GM10248 (cell line): ENCODE measurements at regions not wholly inside any gene's neighbourhood (a gene's known extent, or its start where the extent isn't known, plus 50 kb on each side); places are given as distances from the start of the nearest gene placed in this dataset.

ENCODE experiments used
- CTCF ChIA-PET: fragments of 300-600 bp; sonication (Branson Sonifier 250); formaldehyde crosslinking; extraction: SDS; loops from one replicate; lab custom pipeline; 2021; ENCODE audit warnings: antibody characterized with exemption; lab: Yijun Ruan, JAX
- POLR2A ChIA-PET: fragments of 350-650 bp; sonication (Branson Sonifier 250); formaldehyde crosslinking; extraction: SDS; loops from one replicate; lab custom pipeline; 2020; ENCODE audit warnings: antibody characterized with exemption; lab: Yijun Ruan, JAX
- DNase-seq: peaks from one replicate; pipeline ENCODE4 v3.0.0; 2012; ENCODE audit errors: extremely low spot score
- CTCF ChIP-seq: IDR thresholded peaks from 2 replicates; pipeline ENCODE4 v1.5.1; 2012; ENCODE audit warnings: mild to moderate bottlenecking, low read depth; ENCODE audit errors: extremely low read depth, missing control alignments, control extremely low read depth

GRCh38 chr16:66134875-66135274 lies 231.6 kb upstream of the CDH5 start:
- TF ChIP-seq CTCF = no peak
- POLR2A ChIA-PET = no interaction called here
- no peak for DNase-seq
- CTCF ChIA-PET = no interaction called here

- ChIA-PET CTCF (interaction anchor here (1.3 kb wide), 2 partner anchors 10 to 16 kb away, joined by 3 read pairs; no protein-coding TSS in a partner anchor), POLR2A (no interaction called here)
- TF ChIP-seq CTCF = no peak
- DNase-seq = no peak
These were observed 232.7 kb upstream of the CDH5 start for GRCh38 chr16:66133643-66134338.

- no peak for DNase-seq
- POLR2A ChIA-PET = no interaction called here
- CTCF ChIA-PET = no interaction called here
- TF ChIP-seq CTCF = no peak
These were observed 234.6 kb upstream of the CDH5 start for GRCh38 chr16:66131895-66132294.

- POLR2A ChIA-PET = no interaction called here
These were observed 235.2 kb upstream of the CDH5 start for GRCh38 chr16:66131156-66131807.

GRCh38 chr16:66130296-66130905 lies 236.1 kb upstream of the CDH5 start:
- no peak for TF ChIP-seq CTCF
- POLR2A ChIA-PET = no interaction called here
- CTCF ChIA-PET = interaction anchor here (0.8 to 1.7 kb wide), 2 partner anchors 11 to 17 kb away, joined by 3 to 5 read pairs; no protein-coding TSS in a partner anchor

More at GRCh38 chr16:66131156-66131807, 235.2 kb upstream of the CDH5 start:
- no peak for DNase-seq
- CTCF ChIA-PET = no interaction called here
- no peak for TF ChIP-seq CTCF

GRCh38 chr16:66129196-66129595 lies 237.3 kb upstream of the CDH5 start:
- no peak for DNase-seq
- CTCF ChIA-PET = interaction anchor here (1.7 kb wide), 1 partner anchor 12 kb away, joined by 5 read pairs; no protein-coding TSS in a partner anchor
- POLR2A ChIA-PET = no interaction called here
- TF ChIP-seq CTCF = no peak

More at GRCh38 chr16:66130296-66130905, 236.1 kb upstream of the CDH5 start:
- no peak for DNase-seq
